ENCODE measurements at regions not wholly inside any gene's neighbourhood (a gene's known extent, or its start where the extent isn't known, plus 50 kb on each side); places are given as distances from the start of the nearest gene placed in this dataset.

- no peak for DNase-seq
- no peak for ATAC-seq
- Histone ChIP-seq H3K9me3 (no peaks in the 10 kb centered on the region), H3K36me3 (no peaks in the 10 kb centered on the region), H3K4me1 (no peaks in the 10 kb centered on the region), H3K27me3 (no peaks in the 10 kb centered on the region), H3K27ac (no peak overlapping the region), H3K4me3 (no peak overlapping the region)
- intact Hi-C loops (cut with DNase I) = no loop called here
- TF ChIP-seq CTCF (IDR thresholded peaks at IDR 0.05) = no peak
Observed at GRCh38 chr1:244280859-244281258, 170.8 kb downstream of the ADSS2 start.

- ATAC-seq (no peak), DNase-seq (no peak)
- Histone ChIP-seq H3K27me3 (no peaks in the 10 kb centered on the region), H3K27ac (no peak overlapping the region), H3K9me3 (no peaks in the 10 kb centered on the region), H3K4me1 (no peaks in the 10 kb centered on the region), H3K36me3 (no peaks in the 10 kb centered on the region), H3K4me3 (no peak overlapping the region)
- TF ChIP-seq CTCF (IDR thresholded peaks at IDR 0.05) = no peak
- intact Hi-C loops (cut with DNase I) = no loop called here
Observed at GRCh38 chr1:244283772-244284171, 167.9 kb downstream of the ADSS2 start.

GRCh38 chr1:244284641-244285156, 167.0 kb downstream of the ADSS2 start:
- no peak for ATAC-seq
- no peak for DNase-seq
- intact Hi-C loops (cut with DNase I) = no loop called here

GRCh38 chr1:244286341-244286740, 165.4 kb downstream of the ADSS2 start:
- DNase-seq = no peak
- TF ChIP-seq CTCF (IDR thresholded peaks at IDR 0.05) = no peak
- intact Hi-C loops (cut with DNase I) = no loop called here
- Histone ChIP-seq H3K36me3 (no peaks in the 10 kb centered on the region), H3K27me3 (no peaks in the 10 kb centered on the region), H3K4me3 (no peak overlapping the region), H3K4me1 (no peaks in the 10 kb centered on the region), H3K27ac (no peak overlapping the region), H3K9me3 (no peaks in the 10 kb centered on the region)
- ATAC-seq = no peak

More at GRCh38 chr1:244284641-244285156, 167.0 kb downstream of the ADSS2 start:
- H3K27ac ChIP-seq = no peak overlapping the region
- no peaks in the 10 kb centered on the region for H3K9me3 ChIP-seq
- H3K4me3 ChIP-seq = no peak overlapping the region
- no peaks in the 10 kb centered on the region for H3K36me3 ChIP-seq
- H3K27me3 ChIP-seq = no peaks in the 10 kb centered on the region
- no peak for TF ChIP-seq CTCF (IDR thresholded peaks at IDR 0.05)
- no peaks in the 10 kb centered on the region for H3K4me1 ChIP-seq

- H3K36me3 ChIP-seq = no peaks in the 10 kb centered on the region
- DNase-seq (no peak), ATAC-seq (no peak)
- H3K4me1 ChIP-seq = no peaks in the 10 kb centered on the region
- no peak overlapping the region for H3K4me3 ChIP-seq
- H3K27me3 ChIP-seq = no peaks in the 10 kb centered on the region
- no peak overlapping the region for H3K27ac ChIP-seq
- H3K9me3 ChIP-seq = no peaks in the 10 kb centered on the region
- no peak for TF ChIP-seq CTCF (IDR thresholded peaks at IDR 0.05)
- intact Hi-C loops (cut with DNase I) = no loop called here
Observed at GRCh38 chr1:244287726-244288125, 164.0 kb downstream of the ADSS2 start.

GRCh38 chr1:244288663-244289062, 163.0 kb downstream of the ADSS2 start:
- no peak for DNase-seq
- intact Hi-C loops (cut with DNase I) = no loop called here
- Histone ChIP-seq H3K4me1 (no peaks in the 10 kb centered on the region), H3K9me3 (no peaks in the 10 kb centered on the region), H3K27ac (no peak overlapping the region), H3K36me3 (no peaks in the 10 kb centered on the region), H3K4me3 (no peak overlapping the region), H3K27me3 (no peaks in the 10 kb centered on the region)
- no peak for TF ChIP-seq CTCF (IDR thresholded peaks at IDR 0.05)
- no peak for ATAC-seq

All from upper lobe of right lung (tissue), 1 donor.